OCI-LY1 (cell line): ENCODE measurements at regions not wholly inside any gene's neighbourhood (a gene's known extent, or its start where the extent isn't known, plus 50 kb on each side); places are given as distances from the start of the nearest gene placed in this dataset.

Experiments used
- CTCF ChIP-seq: fragments of 200-600 bp; sonication (generic), shearing (Covaris generic); IDR thresholded peaks from 2 replicates; pipeline ENCODE4 v1.5.1; 2017; ENCODE audit warnings: mild to moderate bottlenecking, antibody characterized with exemption, low read length, moderate library complexity, mixed read lengths
- EZH2 ChIP-seq: fragments of 200-600 bp; sonication (generic), shearing (Covaris generic); IDR thresholded peaks from 2 replicates; pipeline ENCODE4 v1.8.0; 2017; ENCODE audit warnings: borderline replicate concordance, mixed run types, mild to moderate bottlenecking, antibody characterized with exemption, low read length, moderate library complexity, mixed read lengths

DNA sequence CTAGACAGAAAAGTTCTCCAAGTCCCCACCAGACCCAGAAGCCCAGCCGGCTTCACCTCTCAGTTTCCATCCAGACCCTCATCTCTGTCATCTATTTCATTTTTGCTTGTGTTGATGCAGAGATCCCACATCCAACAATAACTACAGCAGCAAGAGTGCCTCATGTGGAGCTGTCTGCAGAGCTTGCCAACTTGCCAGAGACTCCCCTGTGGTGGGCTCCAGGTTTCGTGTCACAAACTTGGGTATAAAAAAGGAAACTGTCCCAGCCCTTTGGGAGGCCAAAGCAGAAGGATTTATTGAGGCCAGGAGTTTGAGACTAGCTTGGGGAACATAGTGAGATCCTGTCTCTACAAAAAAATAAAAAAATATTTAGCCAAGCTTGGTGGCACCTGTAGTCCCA lies 182.4 kb upstream of the ATP10A start:
- no peak for TF ChIP-seq CTCF
- no peak for TF ChIP-seq EZH2
